Activated CD4-positive, CD25-positive, alpha-beta regulatory T cell treated with anti-CD3 and anti-CD28 coated beads, Interleukin-2, amount 50 U/mL, for 16 hours (primary cell): ENCODE measurements at regions not wholly inside any gene's neighbourhood (a gene's known extent, or its start where the extent isn't known, plus 50 kb on each side); places are given as distances from the start of the nearest gene placed in this dataset.
"Not testable (repeated sequence)": the region's sequence is repeated elsewhere in the genome, so short reads cannot be mapped to it uniquely, and the experiment has no call there.

Source experiments
- DNase-seq: peaks from one replicate; pipeline ENCODE4 v3.0.0-alpha.2; 2020; ENCODE audit warnings: low read depth, low spot score

DNA sequence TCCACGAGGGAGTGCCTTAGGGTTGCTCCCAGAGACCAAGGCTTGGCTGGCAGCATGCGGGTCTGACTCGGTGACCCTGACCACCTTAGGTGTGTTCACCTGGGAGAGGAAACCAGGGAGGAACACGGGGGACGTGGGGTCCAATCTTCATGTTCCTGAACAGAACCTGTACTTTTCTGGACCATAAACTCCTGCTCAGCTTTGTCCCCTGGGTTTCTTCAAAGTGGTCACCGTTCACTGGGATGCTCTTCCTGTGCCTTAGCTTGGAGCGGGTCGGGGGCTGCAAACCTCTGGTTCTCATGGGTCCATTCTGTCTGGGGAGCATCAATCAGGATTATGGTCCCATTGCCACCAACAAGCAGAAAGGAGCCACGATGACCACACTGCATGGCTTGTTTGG is 333.5 kb downstream of the QKI start:
- no peak for DNase-seq

DNA sequence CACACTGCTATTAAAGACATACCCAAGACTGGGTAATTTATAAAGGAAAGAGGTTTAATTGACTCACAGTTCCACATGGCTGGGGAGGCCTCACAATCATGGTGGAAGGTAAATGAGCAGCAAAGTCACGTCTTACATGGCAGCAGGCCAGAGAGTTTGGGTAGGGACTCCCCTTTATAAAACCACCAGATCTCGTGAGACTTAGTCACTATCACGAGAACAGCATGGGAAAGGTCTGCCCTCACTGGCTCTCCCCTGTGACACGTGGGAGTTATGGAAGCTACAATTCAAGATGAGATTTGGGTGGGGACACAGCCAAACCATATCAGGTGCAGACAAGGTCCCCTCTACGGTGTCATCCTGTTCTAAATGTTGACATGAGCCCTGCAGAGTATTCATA is 332.5 kb downstream of the QKI start:
- DNase-seq, result not testable (repeated sequence)

- no peak for DNase-seq
Observed at GRCh38 chr6:163745536-163746400, 331.2 kb downstream of the QKI start.

DNA sequence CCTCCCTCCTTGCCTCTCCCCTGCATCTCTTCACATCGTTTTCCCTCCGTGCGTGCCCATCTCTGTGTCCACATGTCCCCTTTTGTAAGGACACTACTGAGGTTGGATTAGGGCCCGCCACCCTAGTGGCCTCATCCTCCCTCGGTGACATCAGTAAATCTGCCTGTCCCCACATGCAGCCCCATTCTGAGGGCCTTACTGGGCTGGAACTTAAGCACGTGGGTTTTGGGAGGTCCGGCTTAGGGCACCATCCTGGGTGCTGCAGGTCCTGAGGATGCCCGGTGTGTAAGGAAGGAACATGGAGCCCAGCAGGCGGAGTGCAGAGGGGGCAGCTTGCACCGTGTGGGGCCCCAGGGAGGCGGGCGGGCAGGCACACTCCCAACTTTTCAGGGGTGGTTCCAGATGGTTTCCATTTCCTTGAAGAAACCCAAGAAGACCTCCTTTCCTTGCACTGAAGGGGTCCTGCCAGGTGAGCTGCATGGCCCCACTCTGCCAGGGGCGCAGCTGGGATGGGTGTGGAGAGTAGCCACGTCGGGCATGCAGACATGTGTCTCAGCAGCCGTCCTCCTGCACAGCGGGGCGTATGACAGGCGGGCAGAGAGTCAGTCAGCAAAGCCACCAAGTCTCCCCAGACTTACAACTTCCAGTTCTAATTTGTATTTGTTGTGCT is 329.9 kb downstream of the QKI start:
- no peak for DNase-seq

- DNase-seq, result no peak
Observed at GRCh38 chr6:163743796-163744195, 329.3 kb downstream of the QKI start.

DNA sequence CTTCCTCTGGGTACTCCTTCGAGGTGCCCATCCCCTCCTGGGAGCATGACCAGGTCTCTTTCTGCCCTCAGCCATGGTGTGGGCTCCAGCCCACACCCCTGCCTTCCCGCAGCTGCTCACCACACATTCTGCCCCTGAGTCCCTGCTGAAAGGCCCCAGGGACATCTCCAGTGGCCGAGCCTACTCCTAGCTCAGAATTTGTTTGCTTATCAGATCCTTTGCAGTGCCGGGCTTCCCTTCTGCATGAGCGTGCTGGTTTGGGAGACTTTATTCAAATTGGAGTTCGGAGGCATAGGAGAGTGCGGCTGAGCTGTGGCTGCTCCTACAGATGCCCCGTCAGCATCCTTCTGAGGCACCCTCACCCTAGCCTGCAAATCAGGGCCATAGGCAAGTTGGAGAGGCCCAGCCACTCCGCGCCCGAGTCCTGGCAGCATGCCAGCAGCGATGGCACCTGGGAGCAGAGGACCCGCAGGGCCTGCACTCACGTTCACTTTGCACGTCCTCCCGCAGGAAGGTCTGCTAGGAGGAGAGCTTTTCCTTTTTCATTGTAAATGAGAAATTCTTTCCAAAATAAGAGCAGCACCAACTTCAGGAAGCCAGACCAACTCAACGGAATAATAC is 327.3 kb downstream of the QKI start:
- no peak for DNase-seq

DNA sequence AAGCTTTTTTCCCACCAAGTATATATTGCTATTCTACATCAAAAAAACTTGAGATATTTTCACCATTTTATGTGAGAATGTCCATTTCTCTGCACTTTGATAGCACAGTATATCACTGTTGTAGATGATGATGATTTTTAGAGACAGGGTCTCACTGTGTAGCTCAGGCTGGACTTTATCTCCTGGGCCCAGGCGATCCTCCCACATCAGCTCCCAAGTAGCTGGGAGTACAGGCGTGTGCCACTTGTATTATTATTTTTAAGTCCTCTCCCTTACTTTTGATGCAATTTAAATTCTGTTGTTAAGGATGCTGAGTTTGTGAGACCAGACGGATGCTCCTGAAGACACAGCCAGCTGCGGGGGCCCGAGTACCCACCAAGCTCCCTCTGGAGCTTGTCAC is 326.8 kb downstream of the QKI start:
- no peak for DNase-seq

- no peak for DNase-seq
Observed at GRCh38 chr6:163739966-163740365, 325.4 kb downstream of the QKI start.

DNA sequence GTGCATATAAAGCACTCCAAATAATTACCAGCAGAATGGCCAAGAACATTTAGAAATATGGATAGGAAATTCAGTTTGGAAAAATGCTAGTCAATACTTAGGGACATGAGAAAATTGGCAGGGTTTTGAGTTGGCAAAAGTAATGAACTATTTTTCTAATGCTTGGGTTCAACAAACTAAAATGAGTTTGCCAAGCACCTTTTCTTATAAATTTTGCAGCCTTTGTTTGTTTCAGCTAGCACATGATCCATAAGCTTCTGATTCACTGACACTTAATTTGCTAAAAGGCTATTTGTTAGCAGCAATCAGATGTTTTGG is 324.8 kb downstream of the QKI start:
- DNase-seq, result no peak

DNA sequence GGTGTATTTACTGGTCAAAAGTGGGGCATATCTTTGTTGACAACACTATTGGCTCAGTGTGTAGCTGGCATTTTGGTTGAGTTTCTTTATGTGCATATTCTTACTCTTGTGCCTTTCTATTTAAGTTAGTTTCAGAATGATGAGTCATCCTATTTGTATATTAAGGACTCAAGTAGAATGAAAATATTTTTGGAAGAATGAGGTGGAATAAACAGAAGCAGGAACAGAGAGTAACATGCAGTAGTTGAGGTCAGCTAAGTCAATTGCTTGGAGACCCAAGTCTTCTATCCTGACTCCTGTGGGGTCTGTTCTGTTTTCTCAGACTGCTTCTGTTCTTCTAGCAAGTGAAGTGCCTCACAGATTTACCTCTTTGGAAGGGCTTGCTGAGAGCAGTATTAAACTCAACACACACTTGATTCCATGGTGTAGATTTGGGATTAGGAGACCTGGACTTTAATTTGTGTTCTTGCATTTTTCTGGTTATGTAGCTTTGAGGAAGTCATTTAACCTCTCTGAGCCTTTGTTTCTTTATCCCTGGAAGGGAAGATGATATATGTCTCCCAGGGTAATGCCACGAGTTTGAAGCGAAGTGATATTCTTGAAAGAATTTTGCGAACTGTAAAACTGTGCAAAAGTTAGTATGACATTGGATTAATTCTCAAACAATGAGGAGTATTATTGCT is 324.3 kb downstream of the QKI start:
- DNase-seq, result no peak

- no peak for DNase-seq
Observed at GRCh38 chr6:163738304-163738703, 323.8 kb downstream of the QKI start.

GRCh38 chr6:163735076-163735475 is 320.6 kb downstream of the QKI start:
- no peak for DNase-seq

DNA sequence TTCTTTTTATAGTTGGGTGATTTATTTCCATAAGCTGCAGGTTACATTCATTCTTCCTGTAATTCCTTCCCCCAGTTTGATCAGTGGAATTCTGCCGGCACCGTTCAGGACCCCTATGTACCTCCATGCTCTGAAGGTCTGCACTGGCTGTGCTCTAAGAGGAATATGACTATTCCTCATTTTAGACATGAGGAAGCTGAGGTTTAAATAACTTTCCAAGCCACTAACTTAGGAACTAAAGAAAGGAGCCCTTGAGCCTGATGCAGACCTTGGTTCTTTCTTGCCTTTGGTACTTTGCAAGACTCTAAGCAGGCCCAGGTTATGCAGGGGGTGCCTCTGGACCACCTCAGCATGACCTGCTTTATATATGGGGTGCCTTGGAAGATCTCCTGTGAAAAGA is 318.5 kb downstream of the QKI start:
- DNase-seq, result no peak

- DNase-seq, result no peak
Observed at GRCh38 chr6:163732479-163732878, 318.0 kb downstream of the QKI start.

- not testable (repeated sequence) for DNase-seq
Observed at GRCh38 chr6:163732014-163732351, 317.5 kb downstream of the QKI start.

DNA sequence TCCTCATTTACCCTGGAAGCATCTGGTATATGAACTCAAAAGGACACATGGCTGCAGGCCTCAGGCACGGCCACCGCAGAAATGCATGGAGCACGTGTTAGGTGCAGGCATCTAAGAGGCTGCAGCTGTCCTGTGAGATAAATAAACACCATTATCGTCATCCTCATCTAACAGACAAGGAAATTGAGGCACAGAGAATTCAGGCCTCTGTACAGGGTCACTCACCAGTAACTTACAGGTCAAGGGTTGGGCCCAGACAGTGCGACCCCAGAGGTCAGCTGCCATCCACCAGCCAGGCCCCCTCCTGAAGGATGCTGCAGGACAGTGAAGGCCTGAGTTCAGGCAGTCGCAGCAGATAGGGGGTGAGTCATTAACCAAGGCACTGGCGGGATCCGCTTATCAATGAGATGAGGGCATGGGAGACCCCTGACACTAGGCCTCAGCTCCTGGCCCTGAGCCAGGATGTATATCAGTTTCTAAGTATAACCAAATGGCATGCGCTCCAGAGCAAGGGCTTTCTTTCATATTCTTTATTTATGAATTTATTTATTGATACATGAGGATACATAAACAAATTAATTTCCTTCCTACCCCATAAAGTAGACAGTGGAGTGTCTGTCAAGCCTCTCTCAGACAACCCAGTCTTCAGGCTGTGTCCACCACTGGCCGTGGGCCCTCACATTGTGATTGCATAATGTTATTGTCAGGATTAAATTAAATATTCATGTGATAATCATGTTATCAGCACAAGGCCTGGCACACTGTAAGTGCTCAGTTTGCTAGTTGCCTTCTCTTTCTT is 316.9 kb downstream of the QKI start:
- DNase-seq, result no peak

- DNase-seq, result no peak
Observed at GRCh38 chr6:163730246-163731210, 316.0 kb downstream of the QKI start.

- DNase-seq, result no peak
Observed at GRCh38 chr6:163729127-163729872, 314.8 kb downstream of the QKI start.

- no peak for DNase-seq
Observed at GRCh38 chr6:163728442-163729126, 314.1 kb downstream of the QKI start.
